SK-N-SH (cell line): ENCODE measurements at regions not wholly inside any gene's neighbourhood (a gene's known extent, or its start where the extent isn't known, plus 50 kb on each side); places are given as distances from the start of the nearest gene placed in this dataset.

Experiments
- CTCF ChIP-seq: fragments of 200-600 bp; sonication (generic); IDR thresholded peaks from 2 replicates; pipeline ENCODE4 v1.6.1; 2017; ENCODE audit warnings: antibody characterized with exemption, mild to moderate bottlenecking, moderate library complexity
- EZH2phosphoT487 ChIP-seq: fragments of 200-600 bp; sonication (generic); IDR thresholded peaks from 2 replicates; pipeline ENCODE4 v1.6.1; 2017; ENCODE audit warnings: low read depth, mixed run types, mild to moderate bottlenecking, antibody characterized with exemption, moderate library complexity, borderline replicate concordance
- FOSL2 ChIP-seq: IDR thresholded peaks from 2 replicates; pipeline ENCODE4 v1.4.0; 2012; ENCODE audit warnings: low read depth, mild to moderate bottlenecking, moderate library complexity, borderline replicate concordance
- FOXM1 ChIP-seq: IDR thresholded peaks from 2 replicates; pipeline ENCODE4 v1.4.0; 2012; ENCODE audit warnings: low read depth, mild to moderate bottlenecking
- MEF2A ChIP-seq: IDR thresholded peaks from 2 replicates; pipeline ENCODE4 v1.4.0; 2012; ENCODE audit warnings: low read depth, borderline replicate concordance
- NFIC ChIP-seq: IDR thresholded peaks from 2 replicates; pipeline ENCODE4 v1.4.0; 2012; ENCODE audit warnings: borderline replicate concordance
- TAF1 ChIP-seq: IDR thresholded peaks from 2 replicates; pipeline ENCODE4 v1.6.1; 2012; ENCODE audit warnings: low read depth, mild to moderate bottlenecking, low read length, moderate library complexity, borderline replicate concordance
- USF2 ChIP-seq: fragments of 150-350 bp; IDR thresholded peaks from 2 replicates; pipeline ENCODE4 v1.6.1; 2017; ENCODE audit warnings: antibody characterized with exemption, low read length, low read depth, borderline replicate concordance

- TF ChIP-seq EZH2phosphoT487 (no peak), CTCF (no peak), FOSL2 (no peak), TAF1 (no peak), NFIC (no peak), FOXM1 (no peak), MEF2A (no peak), USF2 (no peak)
Measured at GRCh38 chr4:178138491-178138890, 696.3 kb upstream of the AGA start.
